GM23248 (cell line): ENCODE measurements at regions not wholly inside any gene's neighbourhood (a gene's known extent, or its start where the extent isn't known, plus 50 kb on each side); places are given as distances from the start of the nearest gene placed in this dataset.
A peak's percentile ranks its signal among the peaks of the same experiment; 100 is the strongest.
"Not testable (repeated sequence)": the region's sequence is repeated elsewhere in the genome, so short reads cannot be mapped to it uniquely, and the experiment has no call there.

ENCODE experiments used
- DNase-seq: peaks from one replicate; pipeline ENCODE4 v3.0.0-alpha.2; 2015
- H2AFZ ChIP-seq: fragments of 200-600 bp; sonication (generic); 2 replicates; pipeline ENCODE4 v1.6.1; 2016; ENCODE audit warnings: antibody characterized with exemption
- H3F3A ChIP-seq: fragments of 200-600 bp; sonication (generic); 2 replicates; pipeline ENCODE4 v1.6.1; 2016; ENCODE audit warnings: mild to moderate bottlenecking, antibody characterized with exemption, mixed run types; ENCODE audit not compliant: insufficient read depth
- H3K27ac ChIP-seq: fragments of 200-600 bp; sonication (generic); 2 replicates; pipeline ENCODE4 v1.5.1; 2016; ENCODE audit warnings: mild to moderate bottlenecking
- H3K27me3 ChIP-seq: fragments of 200-600 bp; sonication (generic); replicated peaks from 2 replicates; pipeline ENCODE4 v1.6.1; 2016; ENCODE audit warnings: mild to moderate bottlenecking; ENCODE audit not compliant: insufficient read depth
- H3K36me3 ChIP-seq: fragments of 200-600 bp; sonication (generic); 2 replicates; pipeline ENCODE4 v1.6.1; 2016; ENCODE audit warnings: low read depth, mild to moderate bottlenecking
- H3K4me1 ChIP-seq: fragments of 200-600 bp; sonication (generic); 2 replicates; pipeline ENCODE4 v1.6.1; 2016; ENCODE audit warnings: mild to moderate bottlenecking; ENCODE audit not compliant: insufficient read depth
- H3K4me2 ChIP-seq: fragments of 200-600 bp; sonication (generic); one replicate; pipeline ENCODE4 v1.6.1; 2016; ENCODE audit warnings: mild to moderate bottlenecking; ENCODE audit not compliant: unreplicated experiment
- H3K4me3 ChIP-seq: fragments of 200-600 bp; sonication (generic); 2 replicates; pipeline ENCODE4 v1.5.1; 2016; ENCODE audit warnings: mild to moderate bottlenecking
- H3K79me2 ChIP-seq: fragments of 200-600 bp; sonication (generic); 2 replicates; pipeline ENCODE4 v1.6.1; 2016; ENCODE audit warnings: mild to moderate bottlenecking; ENCODE audit not compliant: insufficient read depth
- H3K9ac ChIP-seq: fragments of 200-600 bp; sonication (generic); 2 replicates; pipeline ENCODE4 v1.6.1; 2016; ENCODE audit warnings: mild to moderate bottlenecking
- H3K9me2 ChIP-seq: fragments of 200-600 bp; sonication (generic); 2 replicates; pipeline ENCODE4 v1.6.1; 2016; ENCODE audit warnings: mixed run types, mild to moderate bottlenecking, moderate library complexity; ENCODE audit not compliant: insufficient read depth
- H3K9me3 ChIP-seq: fragments of 200-600 bp; sonication (generic); one replicate; pipeline ENCODE4 v1.6.1; 2017; ENCODE audit warnings: low read depth
- H4K20me1 ChIP-seq: fragments of 200-600 bp; sonication (generic); 2 replicates; pipeline ENCODE4 v1.6.0; 2016; ENCODE audit not compliant: insufficient read depth
- EZH2 ChIP-seq: fragments of 200-600 bp; sonication (generic); IDR thresholded peaks from 2 replicates; pipeline ENCODE4 v1.6.1; 2018; ENCODE audit warnings: antibody characterized with exemption, mild to moderate bottlenecking; ENCODE audit not compliant: insufficient read depth, poor library complexity, severe bottlenecking
- EZH2phosphoT487 ChIP-seq: fragments of 200-600 bp; sonication (generic); IDR thresholded peaks from 2 replicates; pipeline ENCODE4 v1.6.1; 2018; ENCODE audit warnings: antibody characterized with exemption, moderate library complexity, mild to moderate bottlenecking, low read depth; ENCODE audit not compliant: insufficient read depth
- WGBS, 2 experiments: methylation state at CpG; one replicate each; pipeline ENCODE4 v1.1.6; 2015 to 2017; ENCODE audit warnings: low lambda C conversion rate in 2 of 2, low coverage in 1 of 2; ENCODE audit errors: missing lambda C conversion rate in 2 of 2; 5-methylcytosine and 5-hydroxymethylcytosine counted together
- in situ Hi-C: fragments of 300-500 bp; cut with MboI; formaldehyde crosslinking; loops from 2 replicates; pipeline ENCODE4 v1.15.0; 2020

GRCh38 chr6:86192123-86192522, 549.4 kb upstream of the SYNCRIP start:
- in situ Hi-C loops, result no loop called here
- no peaks in the 10 kb centered on the region for H4K20me1 ChIP-seq

GRCh38 chr6:86175149-86175548, 532.5 kb upstream of the SYNCRIP start:
- H3K27me3 ChIP-seq, H3K9me2 ChIP-seq, H3K9ac ChIP-seq, in situ Hi-C loops, H3K36me3 ChIP-seq, H3K4me3 ChIP-seq, H3K9me3 ChIP-seq, H3K4me2 ChIP-seq, DNase-seq, H2AFZ ChIP-seq, H3F3A ChIP-seq, H4K20me1 ChIP-seq, H3K27ac ChIP-seq, H3K79me2 ChIP-seq, H3K4me1 ChIP-seq: not testable (repeated sequence)
- 30 to 32% methylated on average over 9 of the region's 9 CpGs for WGBS, 2 experiments

More at GRCh38 chr6:86192123-86192522, 549.4 kb upstream of the SYNCRIP start:
- peak; percentile 26 for DNase-seq
- no peaks in the 10 kb centered on the region for H3K36me3 ChIP-seq
- no peaks in the 10 kb centered on the region for H3K9me3 ChIP-seq
- no peak overlapping the region for H3K4me2 ChIP-seq
- H3K27ac ChIP-seq, result no peak overlapping the region
- WGBS, 2 experiments, result 47 to 51% methylated on average over 3 of the region's 3 CpGs
- H3K4me1 ChIP-seq, result no peaks in the 10 kb centered on the region
- H3K9ac ChIP-seq, result no peak overlapping the region
- H2AFZ ChIP-seq, result no peak overlapping the region
- H3F3A ChIP-seq, result no peaks in the 10 kb centered on the region
- no peak for TF ChIP-seq EZH2
- TF ChIP-seq EZH2phosphoT487, result no peak
- no peaks in the 10 kb centered on the region for H3K9me2 ChIP-seq
- H3K79me2 ChIP-seq, result no peaks in the 10 kb centered on the region
- no peak overlapping the region for H3K4me3 ChIP-seq
- no peaks in the 10 kb centered on the region for H3K27me3 ChIP-seq

- Histone ChIP-seq H3K27me3 (no peaks in the 10 kb centered on the region), H3K4me1 (no peaks in the 10 kb centered on the region), H3K79me2 (no peaks in the 10 kb centered on the region), H3K9me2 (no peaks in the 10 kb centered on the region), H3K27ac (no peak overlapping the region), H2AFZ (no peak overlapping the region), H3F3A (no peaks in the 10 kb centered on the region), H3K9ac (no peak overlapping the region), H3K4me2 (no peak overlapping the region), H4K20me1 (no peaks in the 10 kb centered on the region), H3K36me3 (no peaks in the 10 kb centered on the region), H3K9me3 (no peaks in the 10 kb centered on the region), H3K4me3 (no peak overlapping the region)
- no peak for DNase-seq
- in situ Hi-C loops, result no loop called here
- TF ChIP-seq EZH2phosphoT487 (no peak), EZH2 (no peak)
These were observed 512.2 kb upstream of the SYNCRIP start for GRCh38 chr6:86154852-86155251.

GRCh38 chr6:86153521-86153920, 510.8 kb upstream of the SYNCRIP start:
- WGBS, 2 experiments, result 12 to 23% methylated on average over 3 of the region's 3 CpGs
- Histone ChIP-seq H3K4me2 (no peak overlapping the region), H3K4me3 (no peak overlapping the region), H3K4me1 (no peaks in the 10 kb centered on the region), H3K27ac (no peak overlapping the region), H2AFZ (no peak overlapping the region), H4K20me1 (no peaks in the 10 kb centered on the region), H3K36me3 (no peaks in the 10 kb centered on the region), H3K27me3 (no peaks in the 10 kb centered on the region), H3K9me3 (no peaks in the 10 kb centered on the region), H3F3A (no peaks in the 10 kb centered on the region), H3K9ac (no peak overlapping the region), H3K79me2 (no peaks in the 10 kb centered on the region), H3K9me2 (no peaks in the 10 kb centered on the region)
- TF ChIP-seq EZH2 (no peak), EZH2phosphoT487 (no peak)
- DNase-seq, result no peak
- in situ Hi-C loops, result no loop called here

GRCh38 chr6:86152546-86152945, 509.9 kb upstream of the SYNCRIP start:
- 42 to 45% methylated on average over 4 of the region's 4 CpGs for WGBS, 2 experiments
- no peaks in the 10 kb centered on the region for H3K36me3 ChIP-seq
- DNase-seq, result no peak
- no peaks in the 10 kb centered on the region for H3K27me3 ChIP-seq
- no peak overlapping the region for H3K9ac ChIP-seq
- TF ChIP-seq EZH2phosphoT487, result no peak
- no peak for TF ChIP-seq EZH2
- H3K9me2 ChIP-seq, result no peaks in the 10 kb centered on the region
- no peak overlapping the region for H3K27ac ChIP-seq
- no peaks in the 10 kb centered on the region for H3K9me3 ChIP-seq
- no peaks in the 10 kb centered on the region for H3K4me1 ChIP-seq
- in situ Hi-C loops, result no loop called here
- no peaks in the 10 kb centered on the region for H3F3A ChIP-seq
- no peak overlapping the region for H2AFZ ChIP-seq
- H3K4me2 ChIP-seq, result no peak overlapping the region
- H4K20me1 ChIP-seq, result no peaks in the 10 kb centered on the region
- H3K79me2 ChIP-seq, result no peaks in the 10 kb centered on the region
- no peak overlapping the region for H3K4me3 ChIP-seq
